ENCODE measurements at regions not wholly inside any gene's neighbourhood (a gene's known extent, or its start where the extent isn't known, plus 50 kb on each side); places are given as distances from the start of the nearest gene placed in this dataset.
"Not testable (repeated sequence)": the region's sequence is repeated elsewhere in the genome, so short reads cannot be mapped to it uniquely, and the experiment has no call there.

DNA sequence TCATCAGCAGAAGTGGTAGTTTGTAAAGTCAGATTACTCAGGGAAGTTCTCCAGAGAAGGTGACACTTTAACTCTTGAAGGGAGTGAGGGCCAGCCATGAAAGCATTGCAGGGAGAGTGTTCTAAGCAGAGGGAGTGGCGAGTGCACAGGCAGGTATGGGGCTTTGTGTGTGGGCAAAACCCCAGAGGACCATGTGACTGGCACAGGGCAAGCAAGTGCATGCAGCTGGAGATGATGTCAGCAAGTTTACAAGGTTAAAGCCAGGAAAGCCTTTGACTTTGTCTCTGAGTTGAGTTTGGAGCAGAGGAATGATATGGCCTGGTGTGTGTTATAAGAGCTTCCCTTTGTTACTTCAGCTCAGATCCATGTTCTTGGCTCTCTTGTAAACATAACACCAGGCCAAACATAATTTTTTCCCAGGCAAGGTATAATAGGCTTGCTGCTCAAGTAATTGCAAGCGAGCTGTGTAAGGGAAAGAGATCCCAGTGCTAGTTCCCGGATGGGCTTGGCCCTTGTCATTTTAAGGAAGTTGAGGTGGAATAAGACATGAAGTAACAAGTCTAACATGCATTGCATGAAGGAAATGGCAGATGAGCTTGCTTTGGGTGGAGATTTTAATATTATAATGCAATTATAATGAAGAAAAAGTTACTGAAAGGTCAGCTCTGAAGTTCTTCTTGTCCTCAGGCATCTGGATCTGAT lies 341.1 kb upstream of the LRRC3B start:
- Histone ChIP-seq H2AFZ (ENCODE audit: low read depth, low read length) (no peak overlapping the region), H3K36me3 (ENCODE audit: insufficient read depth, low read length) (no peaks in the 10 kb centered on the region), H3K4me1 (ENCODE audit: insufficient read depth, low read length) (no peaks in the 10 kb centered on the region), H4K20me1 (ENCODE audit: insufficient read depth, low read length) (no peaks in the 10 kb centered on the region), H3K4me2 (ENCODE audit: insufficient read depth, low read length) (no peak overlapping the region), H3K79me2 (ENCODE audit: insufficient read depth, low read length) (no peaks in the 10 kb centered on the region), H3K9ac (ENCODE audit: low read depth, low read length) (no peak overlapping the region), H3K27ac (ENCODE audit: low read length) (no peak overlapping the region), H3K27me3 (ENCODE audit: insufficient read depth, low read length, poor library complexity) (no peaks in the 10 kb centered on the region), H3K9me3 (ENCODE audit: insufficient read depth, low read length, severe bottlenecking) (peaks cover 7% of the 10 kb centered on the region), H3K4me3 (ENCODE audit: low read depth in 1 of 2, low read length in 2 of 2) (no peak overlapping the region)
- ATAC-seq (ENCODE audit: insufficient read depth, low read depth): no peak
- TF ChIP-seq EZH2 (IDR thresholded peaks at IDR 0.05; ENCODE audit: borderline replicate concordance, low read depth, low read length, severe bottlenecking): no peak
- no peak for TF ChIP-seq CTCF (IDR thresholded peaks at IDR 0.05; ENCODE audit: borderline replicate concordance, extremely low read depth, low read length, poor library complexity, severe bottlenecking)
- no peak for DNase-seq

- H3K36me3 ChIP-seq (ENCODE audit: insufficient read depth, low read length); DNase-seq; H4K20me1 ChIP-seq (ENCODE audit: insufficient read depth, low read length); H3K79me2 ChIP-seq (ENCODE audit: insufficient read depth, low read length); H3K4me2 ChIP-seq (ENCODE audit: insufficient read depth, low read length); H3K27me3 ChIP-seq (ENCODE audit: insufficient read depth, low read length, poor library complexity); H3K9me3 ChIP-seq (ENCODE audit: insufficient read depth, low read length, severe bottlenecking); H2AFZ ChIP-seq (ENCODE audit: low read depth, low read length); H3K9ac ChIP-seq (ENCODE audit: low read depth, low read length); H3K4me3 ChIP-seq (ENCODE audit: low read depth in 1 of 2, low read length in 2 of 2); H3K4me1 ChIP-seq (ENCODE audit: insufficient read depth, low read length); H3K27ac ChIP-seq (ENCODE audit: low read length); ATAC-seq (ENCODE audit: insufficient read depth, low read depth): not testable (repeated sequence)
These were observed 338.1 kb upstream of the LRRC3B start for GRCh38 chr3:26284503-26284902.

DNA sequence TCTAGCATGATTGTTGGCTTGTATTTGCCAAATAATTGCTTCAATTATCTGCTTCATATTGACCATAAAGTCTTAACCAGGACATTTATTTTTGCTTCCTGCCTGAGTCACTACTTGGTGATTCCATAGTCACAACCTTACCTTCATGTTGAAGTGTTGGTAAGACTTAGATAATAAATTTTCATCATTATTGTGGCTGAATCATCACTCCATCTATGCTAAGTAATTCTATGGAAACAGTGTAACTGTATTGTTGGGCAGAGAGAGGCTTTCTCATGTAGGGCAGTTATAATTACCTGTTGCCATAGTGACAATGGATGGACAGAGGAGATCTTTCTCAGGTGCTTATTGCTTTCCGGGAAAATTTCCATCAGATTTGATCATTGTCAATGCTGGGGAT lies 330.7 kb upstream of the LRRC3B start:
- no peaks in the 10 kb centered on the region for H3K9me3 ChIP-seq (ENCODE audit: insufficient read depth, low read length, severe bottlenecking)
- H3K27me3 ChIP-seq (ENCODE audit: insufficient read depth, low read length, poor library complexity): no peaks in the 10 kb centered on the region
- H3K27ac ChIP-seq (ENCODE audit: low read length): no peak overlapping the region
- no peak overlapping the region for H3K9ac ChIP-seq (ENCODE audit: low read depth, low read length)
- no peak overlapping the region for H3K4me2 ChIP-seq (ENCODE audit: insufficient read depth, low read length)
- no peak for ATAC-seq (ENCODE audit: insufficient read depth, low read depth)
- H2AFZ ChIP-seq (ENCODE audit: low read depth, low read length): no peak overlapping the region
- no peaks in the 10 kb centered on the region for H4K20me1 ChIP-seq (ENCODE audit: insufficient read depth, low read length)
- no peak overlapping the region for H3K4me3 ChIP-seq (ENCODE audit: low read depth in 1 of 2, low read length in 2 of 2)
- DNase-seq: no peak
- H3K4me1 ChIP-seq (ENCODE audit: insufficient read depth, low read length): no peaks in the 10 kb centered on the region
- no peaks in the 10 kb centered on the region for H3K36me3 ChIP-seq (ENCODE audit: insufficient read depth, low read length)
- TF ChIP-seq CTCF (IDR thresholded peaks at IDR 0.05; ENCODE audit: borderline replicate concordance, extremely low read depth, low read length, poor library complexity, severe bottlenecking): no peak
- no peak for TF ChIP-seq EZH2 (IDR thresholded peaks at IDR 0.05; ENCODE audit: borderline replicate concordance, low read depth, low read length, severe bottlenecking)
- H3K79me2 ChIP-seq (ENCODE audit: insufficient read depth, low read length): no peaks in the 10 kb centered on the region

GRCh38 chr3:26292780-26293179 lies 329.8 kb upstream of the LRRC3B start:
- Histone ChIP-seq H3K79me2 (ENCODE audit: insufficient read depth, low read length) (no peaks in the 10 kb centered on the region), H3K36me3 (ENCODE audit: insufficient read depth, low read length) (no peaks in the 10 kb centered on the region), H3K9me3 (ENCODE audit: insufficient read depth, low read length, severe bottlenecking) (no peaks in the 10 kb centered on the region), H3K4me1 (ENCODE audit: insufficient read depth, low read length) (no peaks in the 10 kb centered on the region), H3K27me3 (ENCODE audit: insufficient read depth, low read length, poor library complexity) (no peaks in the 10 kb centered on the region), H3K4me2 (ENCODE audit: insufficient read depth, low read length) (no peak overlapping the region), H3K4me3 (ENCODE audit: low read depth in 1 of 2, low read length in 2 of 2) (no peak overlapping the region), H4K20me1 (ENCODE audit: insufficient read depth, low read length) (no peaks in the 10 kb centered on the region), H3K27ac (ENCODE audit: low read length) (no peak overlapping the region), H2AFZ (ENCODE audit: low read depth, low read length) (no peak overlapping the region), H3K9ac (ENCODE audit: low read depth, low read length) (no peak overlapping the region)
- ATAC-seq (ENCODE audit: insufficient read depth, low read depth) (no peak), DNase-seq (no peak)
- no peak for TF ChIP-seq CTCF (IDR thresholded peaks at IDR 0.05; ENCODE audit: borderline replicate concordance, extremely low read depth, low read length, poor library complexity, severe bottlenecking)
- TF ChIP-seq EZH2 (IDR thresholded peaks at IDR 0.05; ENCODE audit: borderline replicate concordance, low read depth, low read length, severe bottlenecking): no peak

Measured in DND-41 (cell line).